HepG2 (cell line): ENCODE measurements at regions not wholly inside any gene's neighbourhood (a gene's known extent, or its start where the extent isn't known, plus 50 kb on each side); places are given as distances from the start of the nearest gene placed in this dataset.

Experiments
- MEF2D ChIP-seq: sonication (generic); formaldehyde crosslinking; IDR thresholded peaks from 2 replicates; pipeline ENCODE4 v1.5.1; 2020; ENCODE audit warnings: mild to moderate bottlenecking, missing genetic modification reagents
- SMARCC2 ChIP-seq: fragments of 450-650 bp; IDR thresholded peaks from 2 replicates; pipeline ENCODE4 v1.6.1; 2017; ENCODE audit warnings: antibody characterized with exemption, mild to moderate bottlenecking
- SP4 ChIP-seq: sonication (generic); formaldehyde crosslinking; IDR thresholded peaks from 2 replicates; pipeline ENCODE4 v1.8.1; 2023; ENCODE audit warnings: mild to moderate bottlenecking, missing genetic modification reagents
- ZNF253 ChIP-seq: sonication (generic); formaldehyde crosslinking; IDR thresholded peaks from 2 replicates; pipeline ENCODE4 v1.8.0; 2022; ENCODE audit warnings: mild to moderate bottlenecking, missing genetic modification reagents, borderline replicate concordance

DNA sequence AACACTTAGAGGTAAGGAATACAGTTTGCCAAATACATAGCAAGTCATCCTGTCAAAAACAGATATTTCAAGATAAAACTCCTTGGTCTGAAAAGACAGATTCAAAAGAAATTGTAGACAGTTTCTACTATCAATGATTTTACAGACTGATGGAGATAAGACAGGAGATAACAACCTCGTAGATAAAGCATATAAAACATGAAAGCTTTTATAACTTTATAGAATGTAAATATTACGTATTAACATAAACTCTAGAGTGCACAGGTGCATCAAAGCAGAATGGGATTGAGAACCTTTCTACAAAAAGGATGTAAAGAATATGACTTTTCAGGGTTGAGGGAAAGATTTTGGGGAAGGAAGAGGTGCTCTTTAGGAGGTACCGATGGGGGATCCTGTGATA lies 158.0 kb upstream of the CENPW start:
- TF ChIP-seq ZNF253 (CRISPR knock-in tag) (no peak), SP4 (CRISPR knock-in tag) (no peak), MEF2D (CRISPR knock-in tag) (no peak), SMARCC2 (no peak)
